GM18520 (cell line): ENCODE measurements at regions not wholly inside any gene's neighbourhood (a gene's known extent, or its start where the extent isn't known, plus 50 kb on each side); places are given as distances from the start of the nearest gene placed in this dataset.

Experiments
- ATAC-seq: cut with Tn5 transposase; IDR thresholded peaks from one replicate; pipeline ENCODE4 v1.9.1; 2021; ENCODE audit not compliant: unreplicated experiment

GRCh38 chr6:103215847-103216246 is 1643.9 kb downstream of the HACE1 start:
- no peak for ATAC-seq

- no peak for ATAC-seq
These were observed 1649.0 kb downstream of the HACE1 start for GRCh38 chr6:103210686-103211085.

GRCh38 chr6:103198386-103198785 is 1661.3 kb downstream of the HACE1 start:
- no peak for ATAC-seq

GRCh38 chr6:103193413-103193812 is 1666.3 kb downstream of the HACE1 start:
- ATAC-seq: no peak

- no peak for ATAC-seq
These were observed 1668.2 kb downstream of the HACE1 start for GRCh38 chr6:103191391-103192093.

GRCh38 chr6:103184776-103185175 is 1674.9 kb downstream of the HACE1 start:
- no peak for ATAC-seq

GRCh38 chr6:103183831-103184411 is 1675.8 kb downstream of the HACE1 start:
- ATAC-seq: no peak

- ATAC-seq: no peak
These were observed 1681.5 kb downstream of the HACE1 start for GRCh38 chr6:103178193-103178592.

GRCh38 chr6:103177791-103178190 is 1681.9 kb downstream of the HACE1 start:
- no peak for ATAC-seq

- no peak for ATAC-seq
These were observed 1684.7 kb downstream of the HACE1 start for GRCh38 chr6:103175056-103175455.

GRCh38 chr6:103167345-103168071 is 1692.2 kb downstream of the HACE1 start:
- no peak for ATAC-seq

GRCh38 chr6:103154779-103155572 is 1704.7 kb downstream of the HACE1 start:
- no peak for ATAC-seq

GRCh38 chr6:103153016-103153415 is 1706.7 kb downstream of the HACE1 start:
- ATAC-seq: no peak

GRCh38 chr6:103142902-103143301 is 1716.8 kb downstream of the HACE1 start:
- no peak for ATAC-seq

GRCh38 chr6:103140308-103141027 is 1719.3 kb downstream of the HACE1 start:
- no peak for ATAC-seq

GRCh38 chr6:103139377-103139776 is 1720.3 kb downstream of the HACE1 start:
- ATAC-seq: no peak

- no peak for ATAC-seq
These were observed 1731.0 kb downstream of the GRIK2 start for GRCh38 chr6:103124471-103124870.

- no peak for ATAC-seq
These were observed 1729.5 kb downstream of the GRIK2 start for GRCh38 chr6:103122766-103123601.

GRCh38 chr6:103119056-103119455 is 1725.5 kb downstream of the GRIK2 start:
- ATAC-seq: no peak

GRCh38 chr6:103114582-103114981 is 1721.1 kb downstream of the GRIK2 start:
- ATAC-seq: no peak
